NCI-H345 (cell line): ENCODE measurements at regions not wholly inside any gene's neighbourhood (a gene's known extent, or its start where the extent isn't known, plus 50 kb on each side); places are given as distances from the start of the nearest gene placed in this dataset.
"Not testable (repeated sequence)": the region's sequence is repeated elsewhere in the genome, so short reads cannot be mapped to it uniquely, and the experiment has no call there.

Source experiments
- DNase-seq: peaks from one replicate; lab custom pipeline; 2025; lab: John Stamatoyannopoulos, UW

- not testable (repeated sequence) for DNase-seq
These were observed 55.3 kb downstream of the BBS10 start for GRCh38 chr12:76292891-76293290.

- not testable (repeated sequence) for DNase-seq
These were observed 55.9 kb downstream of the BBS10 start for GRCh38 chr12:76292305-76292704.

- DNase-seq, result no peak
These were observed 57.0 kb downstream of the BBS10 start for GRCh38 chr12:76290963-76291859.

GRCh38 chr12:76288218-76288617, 60.0 kb downstream of the BBS10 start:
- no peak for DNase-seq

- no peak for DNase-seq
These were observed 63.1 kb downstream of the BBS10 start for GRCh38 chr12:76284816-76285750.

- DNase-seq, result no peak
These were observed 65.5 kb downstream of the BBS10 start for GRCh38 chr12:76282744-76283143.

GRCh38 chr12:76277480-76277879, 70.7 kb downstream of the BBS10 start:
- DNase-seq, result no peak

GRCh38 chr12:76276499-76277151, 71.6 kb downstream of the BBS10 start:
- no peak for DNase-seq

- DNase-seq, result no peak
These were observed 72.6 kb downstream of the BBS10 start for GRCh38 chr12:76275511-76276093.

GRCh38 chr12:76274420-76275083, 73.7 kb downstream of the BBS10 start:
- DNase-seq, result no peak

GRCh38 chr12:76272287-76272686, 75.9 kb downstream of the BBS10 start:
- DNase-seq, result no peak

- no peak for DNase-seq
These were observed 77.4 kb downstream of the BBS10 start for GRCh38 chr12:76270657-76271358.

GRCh38 chr12:76268267-76268666, 79.9 kb downstream of the BBS10 start:
- no peak for DNase-seq

- DNase-seq, result no peak
These were observed 81.4 kb downstream of the BBS10 start for GRCh38 chr12:76266797-76267196.

- no peak for DNase-seq
These were observed 82.6 kb downstream of the BBS10 start for GRCh38 chr12:76265424-76266180.

- DNase-seq, result no peak
These were observed 83.6 kb downstream of the BBS10 start for GRCh38 chr12:76264611-76265012.

GRCh38 chr12:76263696-76264095, 84.5 kb downstream of the BBS10 start:
- no peak for DNase-seq

- no peak for DNase-seq
These were observed 87.8 kb downstream of the BBS10 start for GRCh38 chr12:76260390-76260748.

GRCh38 chr12:76259660-76260389, 88.4 kb downstream of the BBS10 start:
- no peak for DNase-seq
